A673 (cell line): ENCODE measurements at regions not wholly inside any gene's neighbourhood (a gene's known extent, or its start where the extent isn't known, plus 50 kb on each side); places are given as distances from the start of the nearest gene placed in this dataset.

Experiments
- BruUV-seq: library from RNA; stranded (reverse); fragments of 400-500 nt; replicated peaks from 2 replicates; lab custom pipeline; 2021; lab: Mats Ljungman, UMichigan
- CTCF ChIA-PET: fragments of 300-600 bp; sonication (Branson Sonifier 250); formaldehyde crosslinking; loops from one replicate; lab custom pipeline; 2022; ENCODE audit warnings: antibody characterized with exemption; lab: Charles Lee
- POLR2A ChIA-PET: fragments of 300-600 bp; sonication (Branson Sonifier 250); formaldehyde crosslinking; loops from one replicate; lab custom pipeline; 2022; ENCODE audit warnings: antibody characterized with exemption; ENCODE audit not compliant: low non-redundant PET; lab: Charles Lee
- DNase-seq: peaks from one replicate; pipeline ENCODE4 v3.0.0-alpha.2; 2015; ENCODE audit warnings: low spot score
- H3K27ac ChIP-seq: fragments of 200-600 bp; sonication (generic); 2 replicates; pipeline ENCODE4 v1.5.1; 2016; ENCODE audit warnings: mixed run types, low read depth, mild to moderate bottlenecking, mixed read lengths, antibody characterized with exemption, low read length; ENCODE audit not compliant: poor library complexity, severe bottlenecking
- H3K27me3 ChIP-seq: fragments of 200-600 bp; sonication (generic); replicated peaks from 2 replicates; pipeline ENCODE4 v1.6.1; 2017; ENCODE audit warnings: mixed run types, low read depth, mild to moderate bottlenecking, mixed read lengths, antibody characterized with exemption, low read length; ENCODE audit not compliant: insufficient read depth, poor library complexity
- H3K36me3 ChIP-seq: fragments of 200-600 bp; sonication (generic); 2 replicates; pipeline ENCODE4 v1.6.1; 2016; ENCODE audit warnings: mixed run types, mild to moderate bottlenecking, mixed read lengths, antibody characterized with exemption, low read length; ENCODE audit not compliant: insufficient read depth, poor library complexity, severe bottlenecking
- H3K4me1 ChIP-seq: fragments of 200-600 bp; sonication (generic); 2 replicates; pipeline ENCODE4 v1.6.1; 2017; ENCODE audit warnings: mixed run types, mild to moderate bottlenecking, mixed read lengths, antibody characterized with exemption, low read length; ENCODE audit not compliant: insufficient read depth, poor library complexity, severe bottlenecking
- H3K4me3 ChIP-seq: fragments of 200-600 bp; sonication (generic); 2 replicates; pipeline ENCODE4 v1.5.1; 2016; ENCODE audit warnings: low read depth, mixed run types, mild to moderate bottlenecking, mixed read lengths, low read length; ENCODE audit not compliant: poor library complexity, severe bottlenecking
- H3K9me3 ChIP-seq: fragments of 200-600 bp; sonication (generic); 2 replicates; pipeline ENCODE4 v1.6.1; 2016; ENCODE audit warnings: mixed run types, low read depth, mild to moderate bottlenecking, mixed read lengths, antibody characterized with exemption, low read length; ENCODE audit not compliant: poor library complexity, severe bottlenecking
- CTCF ChIP-seq: fragments of 300-800, 200-600 bp; sonication (generic); conservative IDR thresholded peaks from 2 replicates; pipeline ENCODE4 v1.5.1; 2017; ENCODE audit warnings: low read depth, mild to moderate bottlenecking, antibody characterized with exemption, low read length, moderate library complexity, mixed read lengths
- EZH2 ChIP-seq: fragments of 200-600 bp; sonication (generic); IDR thresholded peaks from 2 replicates; pipeline ENCODE4 v1.6.1; 2017; ENCODE audit warnings: borderline replicate concordance, low read depth, mild to moderate bottlenecking, mixed read lengths, antibody characterized with exemption, low read length; ENCODE audit not compliant: poor library complexity, severe bottlenecking
- intact Hi-C: fragments of 100-400 bp; cut with micrococcal nuclease; formaldehyde crosslinking; loops from one replicate; pipeline ENCODE4 v1.10.0; 2022; ENCODE audit not compliant: unreplicated experiment

- intact Hi-C loops = no loop called here
- Histone ChIP-seq H3K4me1 (no peaks in the 10 kb centered on the region), H3K27me3 (no peaks in the 10 kb centered on the region), H3K9me3 (peaks cover 24% of the 10 kb centered on the region), H3K4me3 (no peak overlapping the region), H3K27ac (no peak overlapping the region), H3K36me3 (no peaks in the 10 kb centered on the region)
- CTCF ChIA-PET = no interaction called here
- no peak for DNase-seq
- TF ChIP-seq CTCF (no peak), EZH2 (no peak)
- BruUV-seq = no TSS peak
- POLR2A ChIA-PET = no interaction called here
Measured at GRCh38 chr17:14559264-14560119, 258.6 kb downstream of the HS3ST3B1 start.

- Histone ChIP-seq H3K9me3 (peaks cover 21% of the 10 kb centered on the region), H3K4me3 (no peak overlapping the region), H3K27me3 (no peaks in the 10 kb centered on the region), H3K4me1 (no peaks in the 10 kb centered on the region), H3K36me3 (no peaks in the 10 kb centered on the region), H3K27ac (no peak overlapping the region)
- DNase-seq = no peak
- TF ChIP-seq CTCF (no peak), EZH2 (no peak)
- CTCF ChIA-PET = no interaction called here
- POLR2A ChIA-PET = no interaction called here
- BruUV-seq = no TSS peak
- intact Hi-C loops = no loop called here
Measured at GRCh38 chr17:14557480-14557879, 256.6 kb downstream of the HS3ST3B1 start.

GRCh38 chr17:14553847-14554246 lies 253.0 kb downstream of the HS3ST3B1 start:
- BruUV-seq = no TSS peak
- intact Hi-C loops = no loop called here
- CTCF ChIA-PET = no interaction called here

More at GRCh38 chr17:14553847-14554246, 253.0 kb downstream of the HS3ST3B1 start:
- Histone ChIP-seq H3K27me3 (no peaks in the 10 kb centered on the region), H3K9me3 (peaks cover 17% of the 10 kb centered on the region), H3K27ac (no peak overlapping the region), H3K4me1 (no peaks in the 10 kb centered on the region), H3K4me3 (no peak overlapping the region), H3K36me3 (no peaks in the 10 kb centered on the region)
- TF ChIP-seq CTCF = no peak
- no peak for TF ChIP-seq EZH2
- no peak for DNase-seq
- POLR2A ChIA-PET = no interaction called here
